ENCODE measurements at regions not wholly inside any gene's neighbourhood (a gene's known extent, or its start where the extent isn't known, plus 50 kb on each side); places are given as distances from the start of the nearest gene placed in this dataset.

GRCh38 chr12:46936042-46936441 is 110.2 kb upstream of the SLC38A4 start:
- no peak for TF ChIP-seq CTCF (IDR thresholded peaks at IDR 0.05)
- TF ChIP-seq POLR2A (IDR thresholded peaks at IDR 0.05), result no peak

Data from heart left ventricle (tissue), 13 donors.